ENCODE measurements at regions not wholly inside any gene's neighbourhood (a gene's known extent, or its start where the extent isn't known, plus 50 kb on each side); places are given as distances from the start of the nearest gene placed in this dataset.

DNA sequence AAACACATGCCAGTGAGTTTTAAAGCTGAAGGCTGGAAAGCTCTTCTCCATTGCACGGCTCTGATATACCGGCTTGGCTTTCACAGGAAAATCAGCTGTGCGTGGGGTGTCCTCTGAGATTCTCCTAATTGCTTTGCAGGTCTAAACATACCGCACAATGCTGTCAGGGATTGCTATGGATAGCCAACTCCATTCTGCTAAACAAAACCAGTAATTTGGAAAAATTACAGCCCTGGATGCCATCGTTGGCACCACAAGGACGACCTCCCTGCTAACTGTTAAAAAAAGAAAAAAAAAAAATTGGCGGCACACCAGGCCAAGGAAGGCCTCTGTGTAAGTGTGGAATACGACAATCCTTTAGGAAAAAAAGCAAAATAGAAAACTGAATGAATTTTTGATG lies 118.6 kb upstream of the ADARB2 start:
- no peaks in the 10 kb centered on the region for H4K20me1 ChIP-seq (ENCODE audit: low read depth)
- H3K9ac ChIP-seq = no peak overlapping the region
- Mint-ChIP-seq H3K4me1 (peaks cover 4% of the 10 kb centered on the region), H3K36me3 (no peaks in the 10 kb centered on the region), H3K4me3 (no peak overlapping the region), H3K9me3 (no peaks in the 10 kb centered on the region), H3K27me3 (ENCODE audit: insufficient read depth, low read depth) (peaks cover 5% of the 10 kb centered on the region), H3K27ac (no peak overlapping the region)
- no peak overlapping the region for H2AFZ ChIP-seq (replicated peaks)
- H3K4me3 ChIP-seq = no peak overlapping the region
- H3F3A ChIP-seq (ENCODE audit: low read depth) = no peaks in the 10 kb centered on the region
- no peak for DNase-seq (ENCODE audit: low spot score)
- H3K36me3 ChIP-seq = no peaks in the 10 kb centered on the region
- H3K9me3 ChIP-seq (ENCODE audit: low read depth) = no peaks in the 10 kb centered on the region
- TF ChIP-seq EZH2phosphoT487 (IDR thresholded peaks at IDR 0.05) (no peak), EZH2 (IDR thresholded peaks at IDR 0.05) (no peak)
- TF ChIP-seq, protein P1, sequence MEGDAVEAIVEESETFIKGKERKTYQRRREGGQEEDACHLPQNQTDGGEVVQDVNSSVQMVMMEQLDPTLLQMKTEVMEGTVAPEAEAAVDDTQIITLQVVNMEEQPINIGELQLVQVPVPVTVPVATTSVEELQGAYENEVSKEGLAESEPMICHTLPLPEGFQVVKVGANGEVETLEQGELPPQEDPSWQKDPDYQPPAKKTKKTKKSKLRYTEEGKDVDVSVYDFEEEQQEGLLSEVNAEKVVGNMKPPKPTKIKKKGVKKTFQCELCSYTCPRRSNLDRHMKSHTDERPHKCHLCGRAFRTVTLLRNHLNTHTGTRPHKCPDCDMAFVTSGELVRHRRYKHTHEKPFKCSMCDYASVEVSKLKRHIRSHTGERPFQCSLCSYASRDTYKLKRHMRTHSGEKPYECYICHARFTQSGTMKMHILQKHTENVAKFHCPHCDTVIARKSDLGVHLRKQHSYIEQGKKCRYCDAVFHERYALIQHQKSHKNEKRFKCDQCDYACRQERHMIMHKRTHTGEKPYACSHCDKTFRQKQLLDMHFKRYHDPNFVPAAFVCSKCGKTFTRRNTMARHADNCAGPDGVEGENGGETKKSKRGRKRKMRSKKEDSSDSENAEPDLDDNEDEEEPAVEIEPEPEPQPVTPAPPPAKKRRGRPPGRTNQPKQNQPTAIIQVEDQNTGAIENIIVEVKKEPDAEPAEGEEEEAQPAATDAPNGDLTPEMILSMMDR (IDR thresholded peaks at IDR 0.05) = no peak
- H3K4me1 ChIP-seq = no peaks in the 10 kb centered on the region
- H3K79me2 ChIP-seq (ENCODE audit: low read depth) = no peaks in the 10 kb centered on the region
- no peaks in the 10 kb centered on the region for H3K27me3 ChIP-seq
- H3K27ac ChIP-seq = no peak overlapping the region
- no peak overlapping the region for H3K4me2 ChIP-seq

DNA sequence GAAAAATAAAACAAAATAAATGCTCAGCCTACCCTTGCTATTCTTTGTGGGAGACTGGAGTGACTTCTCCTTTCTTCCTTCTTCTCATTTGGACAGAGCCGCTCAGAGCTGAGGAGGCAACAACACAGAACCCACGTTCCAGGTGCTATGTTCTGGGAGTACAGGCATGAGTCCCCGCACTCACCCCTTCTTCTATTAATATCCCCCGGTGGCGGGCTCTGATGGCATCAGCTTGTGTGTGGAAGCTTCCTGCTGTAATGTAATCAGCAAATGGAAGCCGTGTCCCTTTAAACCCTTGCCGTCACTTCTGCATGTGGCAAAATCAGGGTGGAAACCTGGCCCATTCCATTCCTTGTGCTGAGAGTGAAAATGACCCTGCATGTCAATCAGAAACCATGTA lies 116.9 kb upstream of the ADARB2 start:
- no peaks in the 10 kb centered on the region for H3K79me2 ChIP-seq (ENCODE audit: low read depth)
- Mint-ChIP-seq H3K4me1 (peaks cover 2% of the 10 kb centered on the region), H3K36me3 (no peaks in the 10 kb centered on the region), H3K4me3 (no peak overlapping the region), H3K27ac (no peak overlapping the region), H3K27me3 (ENCODE audit: insufficient read depth, low read depth) (peaks cover 5% of the 10 kb centered on the region), H3K9me3 (no peaks in the 10 kb centered on the region)
- H2AFZ ChIP-seq (replicated peaks) = no peak overlapping the region
- no peaks in the 10 kb centered on the region for H3K4me1 ChIP-seq
- H3K4me2 ChIP-seq = no peak overlapping the region
- no peaks in the 10 kb centered on the region for H3K27me3 ChIP-seq
- H3K36me3 ChIP-seq = no peaks in the 10 kb centered on the region
- TF ChIP-seq, protein P1 (IDR thresholded peaks at IDR 0.05) = no peak
- TF ChIP-seq EZH2phosphoT487 (IDR thresholded peaks at IDR 0.05) (no peak), EZH2 (IDR thresholded peaks at IDR 0.05) (no peak)
- no peak overlapping the region for H3K9ac ChIP-seq
- H3F3A ChIP-seq (ENCODE audit: low read depth) = no peaks in the 10 kb centered on the region
- no peaks in the 10 kb centered on the region for H4K20me1 ChIP-seq (ENCODE audit: low read depth)
- no peaks in the 10 kb centered on the region for H3K9me3 ChIP-seq (ENCODE audit: low read depth)
- H3K4me3 ChIP-seq = no peak overlapping the region
- H3K27ac ChIP-seq = no peak overlapping the region
- DNase-seq (ENCODE audit: low spot score) = no peak

DNA sequence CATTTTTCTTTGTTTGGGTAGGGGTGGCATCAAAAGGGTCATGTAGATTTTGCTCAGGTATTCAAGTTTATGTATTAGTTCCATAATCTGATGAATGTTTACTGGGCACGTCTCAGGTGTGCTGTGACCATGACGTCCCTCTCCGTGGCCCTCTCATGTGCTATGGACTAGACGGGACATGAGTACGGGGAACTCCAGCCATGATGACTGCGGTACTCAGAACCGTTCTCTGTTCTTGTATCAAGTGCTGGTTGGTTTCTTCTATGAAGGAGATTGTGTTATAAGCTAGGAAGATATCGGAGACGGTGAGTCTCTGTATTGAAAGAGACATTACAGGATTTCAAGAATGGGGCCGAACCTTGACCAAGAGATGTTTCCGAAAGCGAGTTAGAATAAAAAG lies 116.5 kb upstream of the ADARB2 start:
- H3K27ac Mint-ChIP-seq = no peak overlapping the region
- TF ChIP-seq, protein P1 (IDR thresholded peaks at IDR 0.05) = no peak
- TF ChIP-seq EZH2phosphoT487 (IDR thresholded peaks at IDR 0.05) (no peak), EZH2 (IDR thresholded peaks at IDR 0.05) (no peak)
- H3K79me2 ChIP-seq (ENCODE audit: low read depth) = no peaks in the 10 kb centered on the region

More for the DNA sequence above, 116.5 kb upstream of the ADARB2 start:
- H4K20me1 ChIP-seq (ENCODE audit: low read depth) = no peaks in the 10 kb centered on the region
- no peak overlapping the region for H3K9ac ChIP-seq
- H3K4me3 ChIP-seq = no peak overlapping the region
- H3K36me3 ChIP-seq = no peaks in the 10 kb centered on the region
- Mint-ChIP-seq H3K36me3 (no peaks in the 10 kb centered on the region), H3K4me3 (no peak overlapping the region), H3K27me3 (ENCODE audit: insufficient read depth, low read depth) (peaks cover 6% of the 10 kb centered on the region), H3K4me1 (peaks cover 2% of the 10 kb centered on the region), H3K9me3 (no peaks in the 10 kb centered on the region)
- no peak overlapping the region for H2AFZ ChIP-seq (replicated peaks)
- no peaks in the 10 kb centered on the region for H3F3A ChIP-seq (ENCODE audit: low read depth)
- no peaks in the 10 kb centered on the region for H3K4me1 ChIP-seq
- no peaks in the 10 kb centered on the region for H3K27me3 ChIP-seq
- no peak for DNase-seq (ENCODE audit: low spot score)
- no peak overlapping the region for H3K4me2 ChIP-seq
- H3K27ac ChIP-seq = no peak overlapping the region
- no peaks in the 10 kb centered on the region for H3K9me3 ChIP-seq (ENCODE audit: low read depth)
